C4-2B (cell line): ENCODE measurements at regions not wholly inside any gene's neighbourhood (a gene's known extent, or its start where the extent isn't known, plus 50 kb on each side); places are given as distances from the start of the nearest gene placed in this dataset.

ENCODE experiments used
- CTCF ChIP-seq: fragments of 450-650 bp; conservative IDR thresholded peaks from 2 replicates; pipeline ENCODE4 v1.5.1; 2017; ENCODE audit warnings: mild to moderate bottlenecking
- ZFX ChIP-seq: fragments of 450-650 bp; IDR thresholded peaks from 2 replicates; pipeline ENCODE4 v1.6.1; 2017

- no peak for TF ChIP-seq CTCF
- TF ChIP-seq ZFX = no peak
Observed at GRCh38 chr7:32142649-32143048, 72.4 kb upstream of the PDE1C start.
